Common myeloid progenitor, CD34-positive (primary cell): ENCODE measurements at regions not wholly inside any gene's neighbourhood (a gene's known extent, or its start where the extent isn't known, plus 50 kb on each side); places are given as distances from the start of the nearest gene placed in this dataset.
"Not testable (repeated sequence)": the region's sequence is repeated elsewhere in the genome, so short reads cannot be mapped to it uniquely, and the experiment has no call there.

Source experiments
- CTCF ChIA-PET: fragments of 350-600 bp; sonication (Branson Sonifier 250); formaldehyde crosslinking; loops from one replicate; lab custom pipeline; 2021; ENCODE audit warnings: antibody characterized with exemption; lab: Charles Lee
- POLR2A ChIA-PET: fragments of 350-600 bp; sonication (Branson Sonifier 250); formaldehyde crosslinking; loops from one replicate; lab custom pipeline; 2021; ENCODE audit warnings: antibody characterized with exemption; lab: Charles Lee
- DNase-seq, 3 donors: peaks; one replicate each; pipeline versions ENCODE4 v3.0.0 to v3.0.0-alpha.2; 2013
- H3K27ac ChIP-seq, 2 experiments: 1 replicate in 1 of 2; 2 replicates in 1 of 2; pipeline ENCODE4 v1.7.0; 2013; ENCODE audit warnings: inconsistent platforms in 2 of 2, low read length in 2 of 2, mild to moderate bottlenecking in 2 of 2, low read depth in 1 of 2, moderate library complexity in 1 of 2; ENCODE audit not compliant: severe bottlenecking in 2 of 2, insufficient read depth in 1 of 2, poor library complexity in 1 of 2
- H3K27me3 ChIP-seq, 5 experiments: replicated peaks in 2 of 5; 1 replicate in 3 of 5; 2 replicates in 2 of 5; pipeline versions ENCODE4 v1.6.1 to v1.7.0; 2013; ENCODE audit warnings: low read length in 4 of 5, mild to moderate bottlenecking in 2 of 5, moderate library complexity in 2 of 5, inconsistent platforms in 1 of 5; ENCODE audit not compliant: insufficient read depth in 5 of 5, control insufficient read depth in 4 of 5
- H3K36me3 ChIP-seq, 4 experiments: 1 replicate in 2 of 4; 2 replicates in 2 of 4; pipeline versions ENCODE4 v1.6.1 to v1.7.0; 2013; ENCODE audit warnings: low read length in 3 of 4, control low read depth in 1 of 4, mild to moderate bottlenecking in 1 of 4; ENCODE audit not compliant: control insufficient read depth in 4 of 4, insufficient read depth in 4 of 4
- H3K4me1 ChIP-seq, 4 experiments: 1 replicate in 3 of 4; 2 replicates in 1 of 4; pipeline versions ENCODE4 v1.6.1 to v1.7.1; 2013; ENCODE audit warnings: low read length in 3 of 4, mild to moderate bottlenecking in 3 of 4, control low read depth in 1 of 4, inconsistent platforms in 1 of 4, moderate library complexity in 1 of 4; ENCODE audit not compliant: control insufficient read depth in 4 of 4, insufficient read depth in 4 of 4; ENCODE audit errors: control extremely low read depth in 1 of 4
- H3K4me3 ChIP-seq, 7 experiments: 1 replicate in 4 of 7; 2 replicates in 3 of 7; pipeline versions ENCODE4 v1.5.1 to v1.7.0; 2013; ENCODE audit warnings: mild to moderate bottlenecking in 7 of 7, low read length in 6 of 7, moderate library complexity in 6 of 7, inconsistent platforms in 2 of 7, low read depth in 2 of 7, control low read depth in 1 of 7; ENCODE audit not compliant: insufficient read depth in 4 of 7, control insufficient read depth in 1 of 7; ENCODE audit errors: extremely low read depth in 1 of 7
- H3K9me3 ChIP-seq, 5 experiments: 1 replicate in 4 of 5; 2 replicates in 1 of 5; pipeline versions ENCODE4 v1.6.1 to v1.7.1; 2013; ENCODE audit warnings: low read length in 4 of 5, mild to moderate bottlenecking in 2 of 5, inconsistent platforms in 1 of 5, low read depth in 1 of 5, moderate library complexity in 1 of 5; ENCODE audit not compliant: control insufficient read depth in 4 of 5, insufficient read depth in 2 of 5; ENCODE audit errors: control extremely low read depth in 1 of 5
- WGBS: methylation state at CpG from one replicate; pipeline ENCODE4 v1.1.5; 2013; ENCODE audit not compliant: insufficient coverage; 5-methylcytosine and 5-hydroxymethylcytosine counted together

DNA sequence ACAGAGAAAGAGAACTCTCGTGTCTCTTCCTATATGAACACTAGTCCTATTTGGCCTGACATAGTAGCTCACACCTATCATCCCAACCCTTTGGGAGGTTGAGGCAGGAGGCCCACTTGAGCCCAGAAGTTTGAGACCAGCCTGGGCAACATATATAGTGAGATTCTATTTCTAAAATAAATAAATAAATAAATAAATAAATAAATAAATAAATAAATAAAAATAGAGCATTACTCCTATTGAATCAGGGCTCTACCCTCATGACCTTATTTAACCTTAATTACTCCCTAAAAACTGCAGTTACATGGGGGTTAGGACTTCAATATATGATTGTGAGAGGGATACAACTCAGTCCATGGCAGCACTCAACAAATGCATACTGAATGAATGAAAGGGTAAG, 61.2 kb upstream of the GSC start:
- no peaks in the 10 kb centered on the region for H3K36me3 ChIP-seq
- POLR2A ChIA-PET: no interaction called here
- no peak for DNase-seq

DNA sequence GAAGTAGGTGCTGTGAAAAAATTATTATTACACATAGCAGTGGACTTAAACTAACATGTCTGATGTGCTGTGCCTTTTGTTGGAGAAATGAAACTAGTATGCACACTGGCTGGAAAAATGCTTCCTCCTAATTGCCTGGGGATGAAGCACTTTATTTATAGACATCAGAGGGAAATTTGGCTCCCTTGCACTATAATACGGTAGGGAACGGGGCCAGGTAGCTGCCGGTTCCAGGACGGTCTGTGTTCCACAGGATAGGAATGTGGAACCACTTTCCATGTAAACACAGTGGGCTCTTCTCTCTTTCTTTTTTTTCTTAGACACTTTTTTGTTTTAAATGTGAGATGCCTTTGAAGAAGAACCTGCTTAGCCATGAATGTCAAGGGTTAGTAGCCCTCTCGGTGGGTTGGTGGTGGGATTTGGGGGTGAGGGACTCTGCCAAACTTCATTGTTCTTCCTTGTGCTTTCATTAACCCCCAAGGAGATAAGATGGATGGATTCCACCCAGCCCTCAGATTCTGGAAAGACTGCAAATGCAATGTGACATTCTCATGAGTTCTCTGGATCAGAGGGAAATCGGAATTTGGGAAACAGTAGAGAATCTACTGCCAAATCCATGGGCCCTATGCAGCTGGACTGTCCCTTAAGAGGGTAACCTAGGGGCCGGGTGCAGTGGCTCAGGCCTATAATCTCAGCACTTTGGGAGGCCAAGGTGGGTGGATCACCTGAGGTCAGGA, 58.0 kb upstream of the GSC start:
- Histone ChIP-seq H3K4me1 (no peaks in the 10 kb centered on the region), H3K9me3 (peaks cover 0 to 13% (median 7%) of the 10 kb centered on the region in 5 experiments), H3K27me3 (peaks cover 0 to under 1% (median 0%) of the 10 kb centered on the region in 5 experiments), H3K4me3 (no peak overlapping the region), H3K27ac (no peak overlapping the region), H3K36me3 (no peaks in the 10 kb centered on the region)
- ChIA-PET POLR2A (no interaction called here), CTCF (no interaction called here)
- DNase-seq: no peak
- WGBS: 92% methylated on average over 7 of the region's 7 CpGs

More for the DNA sequence above, 61.2 kb upstream of the GSC start:
- no peak overlapping the region for H3K4me3 ChIP-seq
- peaks cover 0 to 3% (median 0%) of the 10 kb centered on the region in 5 experiments for H3K9me3 ChIP-seq
- H3K4me1 ChIP-seq: no peaks in the 10 kb centered on the region
- CTCF ChIA-PET: no interaction called here
- no peak overlapping the region for H3K27ac ChIP-seq
- no CpG with 5 or more reads among the region's 1 CpG for WGBS
- peaks cover 0 to 3% (median 0%) of the 10 kb centered on the region in 5 experiments for H3K27me3 ChIP-seq

DNA sequence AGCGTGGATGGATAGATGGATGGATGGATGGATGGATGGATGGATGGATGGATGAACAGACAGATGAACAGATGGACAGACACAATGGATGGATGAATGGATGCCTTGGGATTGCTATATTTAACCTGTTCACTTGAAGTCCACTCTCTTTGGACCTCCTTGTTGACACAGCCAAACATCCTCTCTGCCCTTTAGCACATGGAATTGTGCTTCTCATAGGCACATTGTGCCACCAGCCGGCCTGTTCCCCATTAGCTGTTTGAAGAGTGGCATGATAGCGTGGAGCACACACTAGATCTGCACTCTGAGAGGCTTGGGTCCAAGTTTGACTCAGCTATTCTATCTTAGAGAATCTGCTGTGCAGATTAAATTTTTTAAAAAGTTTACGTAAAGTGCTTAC, 56.9 kb upstream of the GSC start:
- Histone ChIP-seq H3K9me3 (peaks cover 0 to 13% (median 7%) of the 10 kb centered on the region in 5 experiments), H3K27me3 (peaks cover 0 to 5% (median 0%) of the 10 kb centered on the region in 5 experiments), H3K27ac (no peak overlapping the region), H3K4me1 (no peaks in the 10 kb centered on the region), H3K36me3 (no peaks in the 10 kb centered on the region), H3K4me3 (no peak overlapping the region)
- CTCF ChIA-PET: no interaction called here
- 91% methylated on average over 3 of the region's 4 CpGs for WGBS
- POLR2A ChIA-PET: no interaction called here
- no peak for DNase-seq

GRCh38 chr14:94823556-94824341, 53.8 kb upstream of the GSC start:
- 76% methylated on average over 6 of the region's 8 CpGs for WGBS
- CTCF ChIA-PET: interaction anchor here (0.6 kb wide), 1 partner anchor 30 kb away, joined by 5 read pairs; no protein-coding TSS in a partner anchor
- Histone ChIP-seq H3K36me3 (no peaks in the 10 kb centered on the region), H3K4me3 (no peak overlapping the region), H3K4me1 (no peaks in the 10 kb centered on the region), H3K27me3 (peaks cover 0 to 5% (median 0%) of the 10 kb centered on the region in 5 experiments), H3K9me3 (peaks cover 0 to 18% (median 10%) of the 10 kb centered on the region in 5 experiments), H3K27ac (no peak overlapping the region)
- DNase-seq: peak in 1 of 3 donors; percentile 1
- POLR2A ChIA-PET: no interaction called here

GRCh38 chr14:94821705-94822104, 51.8 kb upstream of the GSC start:
- no peak for DNase-seq
- Histone ChIP-seq H3K4me1 (no peaks in the 10 kb centered on the region), H3K27me3 (peaks cover 0 to 5% (median 0%) of the 10 kb centered on the region in 5 experiments), H3K9me3 (peaks cover 0 to 23% (median 10%) of the 10 kb centered on the region in 5 experiments), H3K27ac (no peak overlapping the region), H3K4me3 (no peak overlapping the region), H3K36me3 (no peaks in the 10 kb centered on the region)
- POLR2A ChIA-PET: no interaction called here
- WGBS: 100% methylated on average over 4 of the region's 4 CpGs
- CTCF ChIA-PET: no interaction called here

GRCh38 chr14:94820932-94821331, 51.0 kb upstream of the GSC start:
- H3K36me3 ChIP-seq, H3K27me3 ChIP-seq, CTCF ChIA-PET, POLR2A ChIA-PET, H3K4me1 ChIP-seq, H3K27ac ChIP-seq, DNase-seq, H3K4me3 ChIP-seq: not testable (repeated sequence)
- WGBS: no CpG with 5 or more reads among the region's 1 CpG
- H3K9me3 ChIP-seq: peaks cover 0 to 23% (median 10%) of the 10 kb centered on the region in 5 experiments
